Liver (tissue), 8 donors: ENCODE measurements at regions not wholly inside any gene's neighbourhood (a gene's known extent, or its start where the extent isn't known, plus 50 kb on each side); places are given as distances from the start of the nearest gene placed in this dataset.

Experiments used
- DNase-seq: peaks from one replicate; pipeline ENCODE4 v3.0.0-alpha.2; 2017; ENCODE audit warnings: low spot score
- H3K27ac ChIP-seq, 2 donors: one replicate each; pipeline ENCODE4 v1.7.0; 2013; ENCODE audit warnings: inconsistent platforms in 2 of 2, low read length in 2 of 2, control low read depth in 1 of 2, low read depth in 1 of 2, mild to moderate bottlenecking in 1 of 2
- H3K27me3 ChIP-seq, 4 donors: one replicate each; pipeline versions ENCODE4 v1.6.1 to v1.7.0; 2013; ENCODE audit warnings: low read length in 3 of 4, inconsistent platforms in 1 of 4, mild to moderate bottlenecking in 1 of 4, moderate library complexity in 1 of 4; ENCODE audit not compliant: control insufficient read depth in 4 of 4, insufficient read depth in 4 of 4
- H3K36me3 ChIP-seq, 4 donors: one replicate each; pipeline versions ENCODE4 v1.6.1 to v1.7.0; 2013; ENCODE audit warnings: low read length in 3 of 4, mild to moderate bottlenecking in 3 of 4, low read depth in 1 of 4, moderate library complexity in 1 of 4; ENCODE audit not compliant: control insufficient read depth in 4 of 4, insufficient read depth in 3 of 4
- H3K4me1 ChIP-seq, 4 donors: one replicate each; pipeline versions ENCODE4 v1.6.1 to v1.7.0; 2013; ENCODE audit warnings: low read length in 3 of 4, mild to moderate bottlenecking in 3 of 4, moderate library complexity in 1 of 4; ENCODE audit not compliant: control insufficient read depth in 4 of 4, insufficient read depth in 4 of 4
- H3K4me3 ChIP-seq, 3 donors: one replicate each; pipeline versions ENCODE4 v1.6.1 to v1.7.0; 2013; ENCODE audit warnings: low read length in 3 of 3, control low read depth in 1 of 3, low read depth in 1 of 3, mild to moderate bottlenecking in 1 of 3
- H3K9ac ChIP-seq, 2 donors: one replicate each; pipeline ENCODE4 v1.7.0; 2013; ENCODE audit warnings: low read length in 2 of 2, mild to moderate bottlenecking in 2 of 2, moderate library complexity in 2 of 2, control low read depth in 1 of 2, low read depth in 1 of 2
- H3K9me3 ChIP-seq, 4 donors: one replicate each; pipeline versions ENCODE4 v1.6.1 to v1.7.0; 2013; ENCODE audit warnings: low read length in 3 of 4; ENCODE audit not compliant: control insufficient read depth in 4 of 4
- ATF3 ChIP-seq: IDR thresholded peaks from 2 replicates; pipeline ENCODE4 v1.6.1; 2016; ENCODE audit warnings: antibody characterized with exemption
- FOXA1 ChIP-seq: IDR thresholded peaks from 2 replicates; pipeline ENCODE4 v1.6.1; 2016; ENCODE audit warnings: antibody characterized with exemption
- FOXA2 ChIP-seq: IDR thresholded peaks from 2 replicates; pipeline ENCODE4 v1.6.1; 2016; ENCODE audit warnings: antibody characterized with exemption
- HNF4A ChIP-seq, 2 donors: conservative IDR thresholded peaks; 2 replicates each; pipeline ENCODE4 v1.6.1; 2016; ENCODE audit warnings: antibody characterized with exemption in 2 of 2, mild to moderate bottlenecking in 2 of 2
- JUND ChIP-seq, 2 donors: IDR thresholded peaks; 2 replicates each; pipeline ENCODE4 v1.6.1; 2016; ENCODE audit warnings: antibody characterized with exemption in 2 of 2
- NR2F2 ChIP-seq: IDR thresholded peaks from 2 replicates; pipeline ENCODE4 v1.6.1; 2016; ENCODE audit warnings: antibody characterized with exemption
- RAD21 ChIP-seq, 2 donors: IDR thresholded peaks; 2 replicates each; pipeline ENCODE4 v1.6.1; 2016; ENCODE audit warnings: antibody characterized with exemption in 2 of 2, mild to moderate bottlenecking in 2 of 2
- RXRA ChIP-seq, 2 donors: IDR thresholded peaks; 2 replicates each; pipeline ENCODE4 v1.6.1; 2017 to 2018; ENCODE audit warnings: antibody characterized with exemption in 2 of 2, mild to moderate bottlenecking in 1 of 2
- SP1 ChIP-seq: IDR thresholded peaks from 2 replicates; pipeline ENCODE4 v1.6.1; 2018; ENCODE audit warnings: antibody characterized with exemption, mild to moderate bottlenecking
- TAF1 ChIP-seq: conservative IDR thresholded peaks from 2 replicates; pipeline ENCODE4 v1.6.1; 2016; ENCODE audit warnings: antibody characterized with exemption, mild to moderate bottlenecking
- YY1 ChIP-seq: IDR thresholded peaks from 2 replicates; pipeline ENCODE4 v1.6.1; 2016; ENCODE audit warnings: antibody characterized with exemption, mild to moderate bottlenecking
- WGBS: extraction: QIAGEN DNeasy Blood & Tissue Kit; methylation state at CpG from one replicate; pipeline ENCODE4 v1.1.7; 2013; 5-methylcytosine and 5-hydroxymethylcytosine counted together
- TF ChIP-seq, protein P1 (sequence below): IDR thresholded peaks from 2 replicates; pipeline ENCODE4 v1.6.1; 2016; ENCODE audit warnings: antibody characterized with exemption, mild to moderate bottlenecking
- TF ChIP-seq, protein P2 (sequence below): IDR thresholded peaks from 2 replicates; pipeline ENCODE4 v1.6.1; 2016; ENCODE audit warnings: antibody characterized with exemption
- TF ChIP-seq, protein P3 (sequence below): fragments of 150-350 bp; IDR thresholded peaks from 2 replicates; pipeline ENCODE4 v1.5.1; 2017; ENCODE audit warnings: improper control_type of control experiment, low read depth, low read length; ENCODE audit not compliant: missing input control
- TF ChIP-seq, protein P4 (sequence below): IDR thresholded peaks from 2 replicates; pipeline ENCODE4 v1.6.1; 2016; ENCODE audit warnings: antibody characterized with exemption
- donor health status: healthy.
- donor health status: healthy.
- donor health status: healthy.
- donor health status: healthy.
- donor health status: healthy.

GRCh38 chr5:92896722-92897121, 684.3 kb downstream of the NR2F1-AS1 start (continued):
- TF ChIP-seq, protein P1, sequence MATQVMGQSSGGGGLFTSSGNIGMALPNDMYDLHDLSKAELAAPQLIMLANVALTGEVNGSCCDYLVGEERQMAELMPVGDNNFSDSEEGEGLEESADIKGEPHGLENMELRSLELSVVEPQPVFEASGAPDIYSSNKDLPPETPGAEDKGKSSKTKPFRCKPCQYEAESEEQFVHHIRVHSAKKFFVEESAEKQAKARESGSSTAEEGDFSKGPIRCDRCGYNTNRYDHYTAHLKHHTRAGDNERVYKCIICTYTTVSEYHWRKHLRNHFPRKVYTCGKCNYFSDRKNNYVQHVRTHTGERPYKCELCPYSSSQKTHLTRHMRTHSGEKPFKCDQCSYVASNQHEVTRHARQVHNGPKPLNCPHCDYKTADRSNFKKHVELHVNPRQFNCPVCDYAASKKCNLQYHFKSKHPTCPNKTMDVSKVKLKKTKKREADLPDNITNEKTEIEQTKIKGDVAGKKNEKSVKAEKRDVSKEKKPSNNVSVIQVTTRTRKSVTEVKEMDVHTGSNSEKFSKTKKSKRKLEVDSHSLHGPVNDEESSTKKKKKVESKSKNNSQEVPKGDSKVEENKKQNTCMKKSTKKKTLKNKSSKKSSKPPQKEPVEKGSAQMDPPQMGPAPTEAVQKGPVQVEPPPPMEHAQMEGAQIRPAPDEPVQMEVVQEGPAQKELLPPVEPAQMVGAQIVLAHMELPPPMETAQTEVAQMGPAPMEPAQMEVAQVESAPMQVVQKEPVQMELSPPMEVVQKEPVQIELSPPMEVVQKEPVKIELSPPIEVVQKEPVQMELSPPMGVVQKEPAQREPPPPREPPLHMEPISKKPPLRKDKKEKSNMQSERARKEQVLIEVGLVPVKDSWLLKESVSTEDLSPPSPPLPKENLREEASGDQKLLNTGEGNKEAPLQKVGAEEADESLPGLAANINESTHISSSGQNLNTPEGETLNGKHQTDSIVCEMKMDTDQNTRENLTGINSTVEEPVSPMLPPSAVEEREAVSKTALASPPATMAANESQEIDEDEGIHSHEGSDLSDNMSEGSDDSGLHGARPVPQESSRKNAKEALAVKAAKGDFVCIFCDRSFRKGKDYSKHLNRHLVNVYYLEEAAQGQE, result no peak
- TF ChIP-seq TAF1, result no peak
- no peak for TF ChIP-seq NR2F2
- TF ChIP-seq RAD21 (IDR thresholded peaks at IDR 0.05), result no peak
- no peak for TF ChIP-seq HNF4A (conservative IDR thresholded peaks at IDR 0.05)
- TF ChIP-seq RXRA (IDR thresholded peaks at IDR 0.05), result no peak

DNA sequence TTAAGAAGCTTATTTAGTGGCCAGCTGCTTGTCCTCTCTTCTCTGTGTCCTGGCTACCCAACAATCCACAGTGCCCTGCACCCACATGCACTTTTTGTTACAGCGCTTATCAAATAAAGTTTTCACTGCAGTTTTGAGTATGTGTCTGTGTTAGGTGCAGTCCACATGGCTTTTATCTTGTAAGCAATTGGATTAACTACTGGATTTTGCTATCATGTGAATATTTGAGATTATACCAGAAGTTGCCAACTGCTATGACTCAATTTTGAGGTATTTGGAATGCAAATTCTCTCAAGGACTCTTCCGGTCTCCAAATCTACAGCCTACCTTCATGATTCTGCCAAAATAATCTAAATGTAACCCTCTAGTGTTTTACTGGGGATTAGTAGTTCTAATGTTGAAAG, 690.2 kb downstream of the NR2F1-AS1 start:
- H3K4me3 ChIP-seq, result no peak overlapping the region
- TF ChIP-seq ATF3, result no peak
- TF ChIP-seq TAF1, result no peak
- TF ChIP-seq, protein P2, sequence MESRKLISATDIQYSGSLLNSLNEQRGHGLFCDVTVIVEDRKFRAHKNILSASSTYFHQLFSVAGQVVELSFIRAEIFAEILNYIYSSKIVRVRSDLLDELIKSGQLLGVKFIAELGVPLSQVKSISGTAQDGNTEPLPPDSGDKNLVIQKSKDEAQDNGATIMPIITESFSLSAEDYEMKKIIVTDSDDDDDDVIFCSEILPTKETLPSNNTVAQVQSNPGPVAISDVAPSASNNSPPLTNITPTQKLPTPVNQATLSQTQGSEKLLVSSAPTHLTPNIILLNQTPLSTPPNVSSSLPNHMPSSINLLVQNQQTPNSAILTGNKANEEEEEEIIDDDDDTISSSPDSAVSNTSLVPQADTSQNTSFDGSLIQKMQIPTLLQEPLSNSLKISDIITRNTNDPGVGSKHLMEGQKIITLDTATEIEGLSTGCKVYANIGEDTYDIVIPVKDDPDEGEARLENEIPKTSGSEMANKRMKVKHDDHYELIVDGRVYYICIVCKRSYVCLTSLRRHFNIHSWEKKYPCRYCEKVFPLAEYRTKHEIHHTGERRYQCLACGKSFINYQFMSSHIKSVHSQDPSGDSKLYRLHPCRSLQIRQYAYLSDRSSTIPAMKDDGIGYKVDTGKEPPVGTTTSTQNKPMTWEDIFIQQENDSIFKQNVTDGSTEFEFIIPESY, result no peak
- no peak for TF ChIP-seq FOXA1
- no peak for TF ChIP-seq YY1
- no peak for TF ChIP-seq HNF4A (conservative IDR thresholded peaks at IDR 0.05)
- TF ChIP-seq SP1, result no peak
- no peak for TF ChIP-seq NR2F2
- TF ChIP-seq, protein P3, sequence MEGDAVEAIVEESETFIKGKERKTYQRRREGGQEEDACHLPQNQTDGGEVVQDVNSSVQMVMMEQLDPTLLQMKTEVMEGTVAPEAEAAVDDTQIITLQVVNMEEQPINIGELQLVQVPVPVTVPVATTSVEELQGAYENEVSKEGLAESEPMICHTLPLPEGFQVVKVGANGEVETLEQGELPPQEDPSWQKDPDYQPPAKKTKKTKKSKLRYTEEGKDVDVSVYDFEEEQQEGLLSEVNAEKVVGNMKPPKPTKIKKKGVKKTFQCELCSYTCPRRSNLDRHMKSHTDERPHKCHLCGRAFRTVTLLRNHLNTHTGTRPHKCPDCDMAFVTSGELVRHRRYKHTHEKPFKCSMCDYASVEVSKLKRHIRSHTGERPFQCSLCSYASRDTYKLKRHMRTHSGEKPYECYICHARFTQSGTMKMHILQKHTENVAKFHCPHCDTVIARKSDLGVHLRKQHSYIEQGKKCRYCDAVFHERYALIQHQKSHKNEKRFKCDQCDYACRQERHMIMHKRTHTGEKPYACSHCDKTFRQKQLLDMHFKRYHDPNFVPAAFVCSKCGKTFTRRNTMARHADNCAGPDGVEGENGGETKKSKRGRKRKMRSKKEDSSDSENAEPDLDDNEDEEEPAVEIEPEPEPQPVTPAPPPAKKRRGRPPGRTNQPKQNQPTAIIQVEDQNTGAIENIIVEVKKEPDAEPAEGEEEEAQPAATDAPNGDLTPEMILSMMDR, result no peak
- TF ChIP-seq RAD21 (IDR thresholded peaks at IDR 0.05), result no peak
- TF ChIP-seq, protein P1, result no peak
- TF ChIP-seq, protein P4, sequence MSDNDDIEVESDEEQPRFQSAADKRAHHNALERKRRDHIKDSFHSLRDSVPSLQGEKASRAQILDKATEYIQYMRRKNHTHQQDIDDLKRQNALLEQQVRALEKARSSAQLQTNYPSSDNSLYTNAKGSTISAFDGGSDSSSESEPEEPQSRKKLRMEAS, result no peak
- no peak for TF ChIP-seq JUND (IDR thresholded peaks at IDR 0.05)
- TF ChIP-seq FOXA2, result no peak
- WGBS, result 95% methylated on average over 2 of the region's 2 CpGs

More for the DNA sequence above, 690.2 kb downstream of the NR2F1-AS1 start:
- DNase-seq, result no peak
- H3K36me3 ChIP-seq, result no peaks in the 10 kb centered on the region
- H3K27ac ChIP-seq, result no peak overlapping the region
- H3K9ac ChIP-seq, result no peak overlapping the region
- peaks cover 0 to 3% (median 2%) of the 10 kb centered on the region in 4 donors for H3K9me3 ChIP-seq
- no peaks in the 10 kb centered on the region for H3K27me3 ChIP-seq
- H3K4me1 ChIP-seq, result peaks cover 2 to 11% (median 5%) of the 10 kb centered on the region in 4 donors
